ENCODE measurements at regions not wholly inside any gene's neighbourhood (a gene's known extent, or its start where the extent isn't known, plus 50 kb on each side); places are given as distances from the start of the nearest gene placed in this dataset.
A peak's percentile ranks its signal among the peaks of the same experiment; 100 is the strongest.

- Mint-ChIP-seq H3K9me3 (no peaks in the 10 kb centered on the region), H3K4me1 (ENCODE audit: unreplicated experiment) (peaks cover 30% of the 10 kb centered on the region), H3K36me3 (no peaks in the 10 kb centered on the region), H3K4me3 (no peak overlapping the region), H3K27me3 (no peaks in the 10 kb centered on the region), H3K27ac (no peak overlapping the region)
- no peak for DNase-seq (ENCODE audit: extremely low spot score, unreplicated experiment)
- no peak for TF ChIP-seq CTCF (conservative IDR thresholded peaks at IDR 0.05)
These were observed 331.5 kb upstream of the CTNNB1 start for GRCh38 chr3:40867797-40868196.

GRCh38 chr3:40869013-40869412 is 330.3 kb upstream of the CTNNB1 start:
- Mint-ChIP-seq H3K36me3 (no peaks in the 10 kb centered on the region), H3K4me1 (ENCODE audit: unreplicated experiment) (peaks cover 37% of the 10 kb centered on the region), H3K4me3 (no peak overlapping the region), H3K9me3 (no peaks in the 10 kb centered on the region), H3K27me3 (no peaks in the 10 kb centered on the region), H3K27ac (no peak overlapping the region)
- no peak for TF ChIP-seq CTCF (conservative IDR thresholded peaks at IDR 0.05)
- DNase-seq (ENCODE audit: extremely low spot score, unreplicated experiment) = no peak

- DNase-seq (ENCODE audit: extremely low spot score, unreplicated experiment) = no peak
- no peaks in the 10 kb centered on the region for H3K36me3 Mint-ChIP-seq
- H3K9me3 Mint-ChIP-seq = no peaks in the 10 kb centered on the region
- no peak overlapping the region for H3K4me3 Mint-ChIP-seq
- peak; percentile 40 for TF ChIP-seq CTCF (conservative IDR thresholded peaks at IDR 0.05)
- H3K27me3 Mint-ChIP-seq = no peaks in the 10 kb centered on the region
- H3K27ac Mint-ChIP-seq = no peak overlapping the region
- H3K4me1 Mint-ChIP-seq (ENCODE audit: unreplicated experiment) = peaks cover 37% of the 10 kb centered on the region
These were observed 329.4 kb upstream of the CTNNB1 start for GRCh38 chr3:40869939-40870338.

GRCh38 chr3:40871394-40871793 is 327.9 kb upstream of the CTNNB1 start:
- H3K27ac Mint-ChIP-seq = no peak overlapping the region
- peaks cover 37% of the 10 kb centered on the region for H3K4me1 Mint-ChIP-seq (ENCODE audit: unreplicated experiment)
- H3K36me3 Mint-ChIP-seq = no peaks in the 10 kb centered on the region
- TF ChIP-seq CTCF (conservative IDR thresholded peaks at IDR 0.05) = no peak
- no peak overlapping the region for H3K4me3 Mint-ChIP-seq
- H3K9me3 Mint-ChIP-seq = no peaks in the 10 kb centered on the region
- DNase-seq (ENCODE audit: extremely low spot score, unreplicated experiment) = no peak
- H3K27me3 Mint-ChIP-seq = no peaks in the 10 kb centered on the region

GRCh38 chr3:40872258-40872920 is 326.9 kb upstream of the CTNNB1 start:
- no peaks in the 10 kb centered on the region for H3K36me3 Mint-ChIP-seq
- DNase-seq (ENCODE audit: extremely low spot score, unreplicated experiment) = no peak
- H3K27me3 Mint-ChIP-seq = no peaks in the 10 kb centered on the region
- no peaks in the 10 kb centered on the region for H3K9me3 Mint-ChIP-seq
- H3K4me3 Mint-ChIP-seq = no peak overlapping the region
- no peak overlapping the region for H3K27ac Mint-ChIP-seq
- TF ChIP-seq CTCF (conservative IDR thresholded peaks at IDR 0.05) = no peak
- peaks cover 37% of the 10 kb centered on the region for H3K4me1 Mint-ChIP-seq (ENCODE audit: unreplicated experiment)

GRCh38 chr3:40873476-40873875 is 325.8 kb upstream of the CTNNB1 start:
- no peak overlapping the region for H3K27ac Mint-ChIP-seq
- peaks cover 32% of the 10 kb centered on the region for H3K4me1 Mint-ChIP-seq (ENCODE audit: unreplicated experiment)
- H3K27me3 Mint-ChIP-seq = no peaks in the 10 kb centered on the region
- H3K4me3 Mint-ChIP-seq = peak overlapping the region; percentile 18
- DNase-seq (ENCODE audit: extremely low spot score, unreplicated experiment) = no peak
- no peak for TF ChIP-seq CTCF (conservative IDR thresholded peaks at IDR 0.05)
- no peaks in the 10 kb centered on the region for H3K9me3 Mint-ChIP-seq
- no peaks in the 10 kb centered on the region for H3K36me3 Mint-ChIP-seq

Measured in type B pancreatic cell (in vitro differentiated cells).